Islet of Langerhans (tissue), 1 donor: ENCODE measurements at regions not wholly inside any gene's neighbourhood (a gene's known extent, or its start where the extent isn't known, plus 50 kb on each side); places are given as distances from the start of the nearest gene placed in this dataset.

Source experiments
- FAIRE-seq: peaks from one replicate; lab custom pipeline; 2011; peaks lifted over from hg19 to GRCh38; lab: Jason Lieb, UNC

- FAIRE-seq: no peak
These were observed 188.2 kb downstream of the PLPP3 start for GRCh38 chr1:56390934-56391731.

- no peak for FAIRE-seq
These were observed 189.0 kb downstream of the PLPP3 start for GRCh38 chr1:56390232-56390867.

GRCh38 chr1:56389813-56390212, 189.6 kb downstream of the PLPP3 start:
- FAIRE-seq: no peak

GRCh38 chr1:56387071-56387740, 192.2 kb downstream of the PLPP3 start:
- FAIRE-seq: no peak

GRCh38 chr1:56385314-56385713, 194.0 kb downstream of the PLPP3 start:
- no peak for FAIRE-seq

- FAIRE-seq: no peak
These were observed 196.4 kb downstream of the PLPP3 start for GRCh38 chr1:56382929-56383328.

GRCh38 chr1:56380531-56380930, 198.8 kb downstream of the PLPP3 start:
- no peak for FAIRE-seq

- FAIRE-seq: no peak
These were observed 200.9 kb downstream of the PLPP3 start for GRCh38 chr1:56378341-56379070.

GRCh38 chr1:56377431-56377830, 201.9 kb downstream of the PLPP3 start:
- no peak for FAIRE-seq

GRCh38 chr1:56376188-56376984, 203.0 kb downstream of the PLPP3 start:
- no peak for FAIRE-seq

- no peak for FAIRE-seq
These were observed 204.0 kb downstream of the PLPP3 start for GRCh38 chr1:56375326-56375804.

- peak; percentile 55 for FAIRE-seq
These were observed 205.1 kb downstream of the PLPP3 start for GRCh38 chr1:56374026-56374974.

GRCh38 chr1:56370513-56370912, 208.8 kb downstream of the PLPP3 start:
- no peak for FAIRE-seq

GRCh38 chr1:56363007-56363770, 216.2 kb downstream of the PLPP3 start:
- no peak for FAIRE-seq

GRCh38 chr1:56360021-56360420, 219.3 kb downstream of the PLPP3 start:
- no peak for FAIRE-seq

- no peak for FAIRE-seq
These were observed 220.3 kb downstream of the PLPP3 start for GRCh38 chr1:56359056-56359455.

- no peak for FAIRE-seq
These were observed 221.3 kb downstream of the PLPP3 start for GRCh38 chr1:56357927-56358690.

- no peak for FAIRE-seq
These were observed 222.9 kb downstream of the PLPP3 start for GRCh38 chr1:56356376-56356990.
